Activated CD4-positive, alpha-beta T cell treated with anti-CD3 and anti-CD28 coated beads, Interleukin-2, Interleukin-4, amounts not matched to agents 100 ng/mL and 50 ng/mL, durations not matched to agents 16 hours and 8 hours (primary cell): ENCODE measurements at regions not wholly inside any gene's neighbourhood (a gene's known extent, or its start where the extent isn't known, plus 50 kb on each side); places are given as distances from the start of the nearest gene placed in this dataset.
"Not testable (repeated sequence)": the region's sequence is repeated elsewhere in the genome, so short reads cannot be mapped to it uniquely, and the experiment has no call there.

ENCODE experiments used
- DNase-seq: peaks from one replicate; pipeline ENCODE4 v3.0.0-alpha.2; 2020; ENCODE audit warnings: low spot score

GRCh38 chr1:224791362-224791941 is 138.0 kb upstream of the DNAH14 start:
- no peak for DNase-seq

- DNase-seq: no peak
These were observed 133.9 kb upstream of the DNAH14 start for GRCh38 chr1:224795591-224795990.

GRCh38 chr1:224799083-224799482 is 130.4 kb upstream of the DNAH14 start:
- no peak for DNase-seq

- no peak for DNase-seq
These were observed 128.9 kb upstream of the DNAH14 start for GRCh38 chr1:224800486-224801119.

- no peak for DNase-seq
These were observed 127.5 kb upstream of the DNAH14 start for GRCh38 chr1:224801844-224802490.

- no peak for DNase-seq
These were observed 126.9 kb upstream of the DNAH14 start for GRCh38 chr1:224802617-224803016.

- no peak for DNase-seq
These were observed 125.3 kb upstream of the DNAH14 start for GRCh38 chr1:224804220-224804619.

- DNase-seq: no peak
These were observed 123.6 kb upstream of the DNAH14 start for GRCh38 chr1:224805889-224806288.

- no peak for DNase-seq
These were observed 120.3 kb upstream of the DNAH14 start for GRCh38 chr1:224809137-224809536.

- no peak for DNase-seq
These were observed 119.9 kb upstream of the DNAH14 start for GRCh38 chr1:224809613-224810012.

- DNase-seq: no peak
These were observed 117.9 kb upstream of the DNAH14 start for GRCh38 chr1:224811564-224811963.

GRCh38 chr1:224815647-224816046 is 113.8 kb upstream of the DNAH14 start:
- no peak for DNase-seq

- DNase-seq: no peak
These were observed 113.4 kb upstream of the DNAH14 start for GRCh38 chr1:224816062-224816461.

- DNase-seq: no peak
These were observed 112.1 kb upstream of the DNAH14 start for GRCh38 chr1:224817382-224817781.

GRCh38 chr1:224819861-224820260 is 109.6 kb upstream of the DNAH14 start:
- DNase-seq: no peak

GRCh38 chr1:224820341-224820740 is 109.1 kb upstream of the DNAH14 start:
- DNase-seq: no peak

GRCh38 chr1:224821751-224822150 is 107.7 kb upstream of the DNAH14 start:
- DNase-seq: not testable (repeated sequence)

- no peak for DNase-seq
These were observed 103.9 kb upstream of the DNAH14 start for GRCh38 chr1:224825525-224826000.

- no peak for DNase-seq
These were observed 100.8 kb upstream of the DNAH14 start for GRCh38 chr1:224828691-224829090.

- DNase-seq: no peak
These were observed 98.0 kb upstream of the DNAH14 start for GRCh38 chr1:224831501-224831900.

GRCh38 chr1:224839648-224840300 is 89.7 kb upstream of the DNAH14 start:
- DNase-seq: not testable (repeated sequence)

- not testable (repeated sequence) for DNase-seq
These were observed 87.7 kb upstream of the DNAH14 start for GRCh38 chr1:224841803-224842202.
